ENCODE measurements at regions not wholly inside any gene's neighbourhood (a gene's known extent, or its start where the extent isn't known, plus 50 kb on each side); places are given as distances from the start of the nearest gene placed in this dataset.

GRCh38 chr22:48653306-48653705 is 1174.4 kb downstream of the BRD1 start:
- intact Hi-C loops (cut with micrococcal nuclease) (no loop called here), in situ Hi-C loops (cut with MboI; ENCODE audit: low sequenced_read_pairs) (no loop called here), dilution Hi-C loops (cut with HindIII; ENCODE audit: low sequenced_read_pairs, unreplicated experiment) (no loop called here)
- Histone ChIP-seq H2AFZ (replicated peaks; ENCODE audit: low read length, poor library complexity) (no peak overlapping the region), H2BK15ac (ENCODE audit: low read depth, low read length) (no peak overlapping the region), H3K27ac (ENCODE audit: insufficient read depth, low read length) (no peak overlapping the region), H3K4me2 (ENCODE audit: low read depth, low read length) (no peak overlapping the region), H3K9me1 (ENCODE audit: insufficient read depth, low read length) (no peaks in the 10 kb centered on the region), H2BK20ac (ENCODE audit: low read depth, low read length) (no peak overlapping the region), H2BK120ac (ENCODE audit: low read depth, low read length) (no peak overlapping the region), H3K36me3 (ENCODE audit: control insufficient read depth, insufficient read depth, low read length) (no peaks in the 10 kb centered on the region), H3K27me3 (ENCODE audit: control insufficient read depth, insufficient read depth, low read length) (no peaks in the 10 kb centered on the region), H3K9ac (ENCODE audit: low read depth, low read length) (no peak overlapping the region), H4K8ac (ENCODE audit: low read depth in 2 of 2, low read length in 2 of 2) (no peak overlapping the region), H3K56ac (ENCODE audit: extremely low read depth, insufficient read depth, low read length) (no peak overlapping the region), H3K18ac (ENCODE audit: low read depth, low read length) (no peak overlapping the region), H3K79me1 (ENCODE audit: low read depth in 1 of 2, low read length in 2 of 2) (no peaks in the 10 kb centered on the region), H3K4me3 (ENCODE audit: insufficient read depth, low read depth, low read length) (no peak overlapping the region), H4K91ac (ENCODE audit: insufficient read depth, low read depth, low read length) (no peak overlapping the region), H4K5ac (ENCODE audit: low read depth, low read length) (no peak overlapping the region), H3K4me1 (ENCODE audit: control insufficient read depth, insufficient read depth, low read length) (no peaks in the 10 kb centered on the region), H3K9me3 (ENCODE audit: control insufficient read depth, insufficient read depth, low read length) (peaks cover 53% of the 10 kb centered on the region), H3K4ac (ENCODE audit: low read depth, low read length) (no peak overlapping the region), H3K14ac (replicated peaks; ENCODE audit: low read depth, low read length) (no peak overlapping the region), H2AK5ac (ENCODE audit: low read depth, low read length) (no peak overlapping the region), H2BK5ac (ENCODE audit: low read depth, low read length, poor library complexity, severe bottlenecking) (no peak overlapping the region), H4K20me1 (ENCODE audit: insufficient read depth, low read length) (no peaks in the 10 kb centered on the region), H2AK9ac (replicated peaks; ENCODE audit: low read depth, low read length, poor library complexity) (no peak overlapping the region), H3K23ac (ENCODE audit: low read depth, low read length) (no peak overlapping the region)
- TF ChIP-seq ELK1 (IDR thresholded peaks at IDR 0.05; ENCODE audit: borderline replicate concordance, low read depth, low read length) (no peak), SMC3 (IDR thresholded peaks at IDR 0.05; ENCODE audit: low read depth, low read length) (no peak), BHLHE40 (IDR thresholded peaks at IDR 0.05; ENCODE audit: low read depth, low read length) (no peak), RAD21 (IDR thresholded peaks at IDR 0.05; ENCODE audit: low read length) (no peak), CHD1 (IDR thresholded peaks at IDR 0.05; ENCODE audit: low read depth, low read length) (no peak), MAFK (IDR thresholded peaks at IDR 0.05; ENCODE audit: low read depth, low read length) (no peak), MAZ (IDR thresholded peaks at IDR 0.05; ENCODE audit: borderline replicate concordance, low read depth, low read length) (no peak), RCOR1 (IDR thresholded peaks at IDR 0.05; ENCODE audit: insufficient replicate concordance, low read length) (no peak), POLR2A (IDR thresholded peaks at IDR 0.05; ENCODE audit: low read depth, low read length) (no peak), FOS (IDR thresholded peaks at IDR 0.05; ENCODE audit: low read depth, low read length) (no peak), MXI1 (IDR thresholded peaks at IDR 0.05; ENCODE audit: borderline replicate concordance, low read depth, low read length) (no peak)
- no TSS peak for BruUV-seq (replicated peaks)
- 80% methylated on average over 2 of the region's 8 CpGs; no CpG with 5 or more reads in 1 of the 2 experiments for WGBS, 2 experiments (ENCODE audit: extremely low coverage in 2 of 2, insufficient read length in 1 of 2)
- ChIA-PET CTCF (no interaction called here), POLR2A (ENCODE audit: unreplicated experiment) (no interaction called here)
- ATAC-seq (ENCODE audit: low read depth) (no peak), DNase-seq (no peak)

All from IMR-90 (cell line).